Endothelial cell (in vitro differentiated cells): ENCODE measurements at regions not wholly inside any gene's neighbourhood (a gene's known extent, or its start where the extent isn't known, plus 50 kb on each side); places are given as distances from the start of the nearest gene placed in this dataset.

ENCODE experiments used
- DNase-seq: peaks from one replicate; pipeline ENCODE4 v3.0.0; 2021; ENCODE audit warnings: low spot score
- H3K27ac Mint-ChIP-seq: one replicate; pipeline ENCODE4 v1.8.0; 2021; ENCODE audit warnings: mixed read lengths, inconsistent platforms; ENCODE audit not compliant: unreplicated experiment
- H3K27me3 Mint-ChIP-seq: one replicate; pipeline ENCODE4 v1.8.0; 2021; ENCODE audit warnings: mild to moderate bottlenecking, moderate library complexity, mixed read lengths, inconsistent platforms; ENCODE audit not compliant: unreplicated experiment
- H3K36me3 Mint-ChIP-seq: one replicate; pipeline ENCODE4 v1.8.0; 2021; ENCODE audit warnings: mild to moderate bottlenecking, low read depth, mixed read lengths, inconsistent platforms; ENCODE audit not compliant: unreplicated experiment
- H3K4me1 Mint-ChIP-seq: one replicate; pipeline ENCODE4 v1.8.0; 2021; ENCODE audit warnings: mild to moderate bottlenecking, mixed read lengths, inconsistent platforms; ENCODE audit not compliant: unreplicated experiment
- H3K4me3 Mint-ChIP-seq: one replicate; pipeline ENCODE4 v1.8.0; 2021; ENCODE audit warnings: mild to moderate bottlenecking, mixed read lengths, inconsistent platforms; ENCODE audit not compliant: unreplicated experiment
- H3K9me3 Mint-ChIP-seq: one replicate; pipeline ENCODE4 v1.8.0; 2021; ENCODE audit warnings: mixed read lengths, inconsistent platforms; ENCODE audit not compliant: unreplicated experiment
- CTCF ChIP-seq: fragments of 200-600 bp; sonication (generic); IDR thresholded peaks from one replicate; pipeline ENCODE4 v1.5.0; 2021; ENCODE audit warnings: antibody characterized with exemption; ENCODE audit not compliant: unreplicated experiment

- DNase-seq, result no peak
- H3K36me3 Mint-ChIP-seq, result no peaks in the 10 kb centered on the region
- H3K4me3 Mint-ChIP-seq, result no peak overlapping the region
- H3K4me1 Mint-ChIP-seq, result no peaks in the 10 kb centered on the region
- no peak for TF ChIP-seq CTCF
- no peaks in the 10 kb centered on the region for H3K27me3 Mint-ChIP-seq
- H3K9me3 Mint-ChIP-seq, result no peaks in the 10 kb centered on the region
- H3K27ac Mint-ChIP-seq, result no peak overlapping the region
Measured at GRCh38 chrX:13518126-13518525, 51.3 kb upstream of the EGFL6 start.

DNA sequence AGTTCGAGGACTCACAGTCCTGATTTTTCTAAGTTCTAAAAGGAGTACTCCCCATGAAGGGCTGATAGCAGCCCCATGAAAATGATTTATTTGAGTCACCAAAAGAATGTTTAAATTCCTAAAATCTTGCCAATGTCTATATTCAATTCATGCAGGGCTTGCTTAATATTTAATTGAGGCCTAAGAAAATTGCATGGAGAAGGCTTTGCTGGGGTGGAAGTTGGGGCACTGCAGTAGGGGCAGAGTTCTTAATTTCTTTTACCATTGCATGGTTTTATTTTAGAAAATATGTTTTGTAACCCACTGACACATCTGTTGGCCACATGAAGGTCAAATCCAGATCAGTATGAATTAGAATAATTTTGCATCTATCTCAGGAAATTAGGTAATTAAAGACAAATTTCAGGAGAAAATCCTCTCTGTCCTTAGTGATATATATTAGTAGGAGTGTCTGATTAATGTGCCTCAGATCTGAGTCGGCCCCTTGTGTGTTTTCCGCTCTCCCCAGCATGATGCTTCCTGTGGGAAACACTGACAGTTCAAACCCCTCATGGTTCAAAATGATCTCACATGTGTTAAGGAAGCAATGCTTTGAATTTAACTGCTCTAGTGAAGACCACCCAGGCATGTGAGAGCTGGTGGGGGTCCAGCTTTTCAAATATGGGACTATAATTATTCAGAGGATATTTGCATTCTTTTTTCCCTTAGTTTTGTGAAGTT, 54.0 kb upstream of the EGFL6 start:
- H3K4me1 Mint-ChIP-seq, result no peaks in the 10 kb centered on the region
- no peaks in the 10 kb centered on the region for H3K36me3 Mint-ChIP-seq
- TF ChIP-seq CTCF, result no peak
- no peak overlapping the region for H3K27ac Mint-ChIP-seq
- no peaks in the 10 kb centered on the region for H3K27me3 Mint-ChIP-seq
- no peak for DNase-seq
- no peaks in the 10 kb centered on the region for H3K9me3 Mint-ChIP-seq
- no peak overlapping the region for H3K4me3 Mint-ChIP-seq

DNA sequence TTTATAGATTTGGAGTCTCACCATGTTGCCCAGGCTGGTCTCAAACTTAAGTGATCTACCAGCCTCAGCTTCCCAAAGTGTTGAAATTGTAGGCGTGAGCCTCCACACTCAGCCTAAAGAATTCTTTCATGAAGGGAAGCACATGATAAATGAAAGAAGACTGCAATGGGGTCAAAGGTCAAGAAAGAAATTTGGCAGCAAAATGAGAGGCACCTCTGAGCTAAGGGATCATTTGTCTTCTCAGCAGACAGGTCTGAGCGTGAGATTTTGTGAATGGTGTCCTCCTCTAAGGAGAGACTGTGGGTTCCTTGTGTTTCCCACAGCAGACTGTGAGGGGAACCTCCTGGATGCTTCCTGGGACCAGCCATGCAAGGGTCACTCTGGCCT, 57.5 kb upstream of the EGFL6 start:
- no peaks in the 10 kb centered on the region for H3K9me3 Mint-ChIP-seq
- no peaks in the 10 kb centered on the region for H3K4me1 Mint-ChIP-seq
- no peak for DNase-seq
- H3K4me3 Mint-ChIP-seq, result no peak overlapping the region
- no peak overlapping the region for H3K27ac Mint-ChIP-seq
- no peak for TF ChIP-seq CTCF
- H3K36me3 Mint-ChIP-seq, result no peaks in the 10 kb centered on the region
- H3K27me3 Mint-ChIP-seq, result no peaks in the 10 kb centered on the region

DNA sequence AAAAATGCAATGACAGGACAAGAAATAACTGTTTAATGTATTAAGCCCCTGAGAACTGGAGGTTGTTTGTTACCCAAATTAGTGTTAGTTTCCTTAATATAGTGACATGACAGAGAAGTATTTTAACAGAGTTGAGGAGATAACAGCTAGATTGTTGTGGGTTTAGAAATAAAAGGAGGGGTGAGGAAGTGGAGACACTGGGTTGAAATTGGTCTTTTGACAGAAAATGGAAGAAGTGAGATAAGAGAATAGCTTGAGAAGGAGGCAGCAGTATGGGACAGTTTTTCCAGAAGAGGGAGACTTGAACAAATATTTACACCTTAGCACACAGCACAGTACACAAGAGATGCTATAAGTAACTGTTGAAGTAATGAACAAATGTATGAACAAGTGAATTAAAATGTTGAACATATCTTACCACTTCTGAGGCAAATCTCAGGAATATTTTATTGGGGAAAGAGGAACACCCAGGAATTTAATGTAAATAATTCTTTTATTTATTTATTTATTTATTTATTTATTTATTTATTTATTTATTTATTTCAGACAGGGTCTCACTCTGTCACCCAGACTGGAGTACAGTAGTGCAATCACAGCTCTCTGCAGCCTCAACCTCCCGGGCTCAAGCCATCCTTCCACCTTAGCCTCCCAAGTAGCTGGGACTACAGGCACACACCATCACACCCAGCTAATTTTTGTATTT, 58.0 kb upstream of the EGFL6 start:
- Mint-ChIP-seq H3K27ac (no peak overlapping the region), H3K36me3 (no peaks in the 10 kb centered on the region), H3K9me3 (no peaks in the 10 kb centered on the region), H3K4me1 (no peaks in the 10 kb centered on the region), H3K27me3 (no peaks in the 10 kb centered on the region), H3K4me3 (no peak overlapping the region)
- no peak for DNase-seq
- TF ChIP-seq CTCF, result no peak

DNA sequence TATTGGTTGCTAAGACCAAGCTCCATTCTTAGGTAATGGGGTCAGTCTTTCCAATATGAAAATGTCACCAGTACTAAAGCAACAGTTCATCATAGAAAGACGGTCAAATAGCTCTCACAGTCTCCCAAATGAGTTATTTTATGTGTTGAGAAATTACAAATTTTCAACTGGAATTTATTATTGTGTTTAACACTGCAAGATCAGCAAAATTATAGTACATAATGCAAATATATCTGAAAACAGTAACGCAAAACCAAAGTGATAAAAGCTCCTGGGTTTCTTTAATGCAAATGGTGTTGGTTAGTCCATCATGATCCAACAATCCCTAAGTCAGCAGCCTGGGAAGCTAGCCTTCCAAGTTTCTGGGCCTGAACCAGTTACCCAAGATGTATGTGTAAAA, 61.5 kb upstream of the EGFL6 start:
- Mint-ChIP-seq H3K4me3 (no peak overlapping the region), H3K27ac (no peak overlapping the region), H3K9me3 (no peaks in the 10 kb centered on the region), H3K36me3 (no peaks in the 10 kb centered on the region), H3K27me3 (no peaks in the 10 kb centered on the region), H3K4me1 (no peaks in the 10 kb centered on the region)
- TF ChIP-seq CTCF, result no peak
- no peak for DNase-seq
